NCI-H446 treated with DMSO at 0.1 percent for 48 hours (cell line): ENCODE measurements at regions not wholly inside any gene's neighbourhood (a gene's known extent, or its start where the extent isn't known, plus 50 kb on each side); places are given as distances from the start of the nearest gene placed in this dataset.

ENCODE experiments used
- DNase-seq: peaks from one replicate; lab custom pipeline; 2025; lab: John Stamatoyannopoulos, UW

DNA sequence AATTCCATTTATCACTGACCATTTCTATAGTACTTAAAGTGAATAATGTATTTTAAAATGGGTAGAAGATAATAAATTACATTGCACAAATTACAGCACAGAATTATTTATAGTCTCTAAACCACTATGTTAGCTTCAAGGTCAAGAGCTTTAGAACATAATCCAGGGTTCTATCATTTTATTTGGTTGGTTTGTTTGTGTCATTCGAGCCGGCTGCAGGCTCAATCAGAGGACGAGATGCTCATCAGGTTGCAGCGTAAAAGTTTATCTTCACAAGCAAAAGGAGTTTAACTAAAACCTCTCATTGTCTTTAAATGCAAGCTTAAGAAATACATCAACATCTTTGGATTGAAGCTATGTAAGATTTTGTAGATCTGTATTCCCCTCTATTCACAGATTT is 523.8 kb downstream of the EFNA5 start:
- DNase-seq: no peak

DNA sequence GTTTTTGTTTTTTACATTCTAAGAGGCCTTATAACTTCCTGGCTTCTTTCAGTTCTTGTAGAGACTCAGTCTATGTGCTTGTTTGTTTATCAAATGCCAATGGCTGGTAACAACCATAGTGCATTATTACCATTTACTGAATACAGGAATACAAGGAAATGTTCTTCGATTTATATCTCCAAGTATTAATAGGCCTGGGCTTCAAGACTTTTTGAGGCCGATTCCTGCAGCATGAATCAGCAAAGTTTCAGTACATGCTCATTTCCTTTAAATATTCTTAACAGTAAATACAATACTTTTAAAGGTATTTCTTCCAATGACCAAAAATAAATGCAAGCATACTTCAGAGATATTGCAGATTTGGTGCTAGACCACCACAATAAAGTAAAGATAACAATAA is 535.3 kb downstream of the EFNA5 start:
- no peak for DNase-seq

DNA sequence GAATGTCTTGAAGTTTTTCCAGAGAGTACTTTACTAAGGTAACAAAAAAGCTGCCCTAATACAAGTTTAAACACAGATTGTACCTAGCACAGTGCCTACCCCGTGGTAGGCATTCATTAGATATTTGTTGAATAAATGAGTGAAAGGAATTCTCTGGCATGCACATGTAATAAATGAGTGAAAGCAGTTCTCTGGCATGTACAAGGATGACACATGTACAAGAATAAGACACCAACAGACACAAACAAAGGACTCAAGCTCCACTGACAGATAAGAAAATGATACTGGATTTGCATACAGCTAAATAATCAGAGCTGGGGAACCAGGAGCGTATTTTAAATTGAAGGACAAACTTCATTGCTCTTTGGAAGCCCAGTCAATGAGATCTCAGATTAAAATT is 535.8 kb downstream of the EFNA5 start:
- no peak for DNase-seq

DNA sequence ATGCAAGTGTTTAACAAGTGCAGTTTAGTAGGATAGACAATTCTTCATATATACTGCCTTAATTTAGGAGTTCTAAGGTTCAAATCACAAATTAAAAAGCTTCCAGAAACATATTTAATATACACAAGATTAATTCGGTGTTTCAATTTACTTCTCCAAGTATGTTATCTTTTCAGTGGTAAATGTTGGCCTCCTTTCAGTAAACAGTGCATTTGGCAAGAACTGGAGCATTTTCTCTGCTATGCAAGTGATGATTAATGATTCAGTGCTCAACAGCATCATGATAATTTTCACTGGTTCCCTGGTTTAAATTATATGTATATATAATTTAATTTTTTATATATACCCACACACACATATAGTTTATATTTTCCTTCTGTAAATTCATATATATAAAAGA is 541.7 kb downstream of the EFNA5 start:
- DNase-seq: peak; percentile 76

DNA sequence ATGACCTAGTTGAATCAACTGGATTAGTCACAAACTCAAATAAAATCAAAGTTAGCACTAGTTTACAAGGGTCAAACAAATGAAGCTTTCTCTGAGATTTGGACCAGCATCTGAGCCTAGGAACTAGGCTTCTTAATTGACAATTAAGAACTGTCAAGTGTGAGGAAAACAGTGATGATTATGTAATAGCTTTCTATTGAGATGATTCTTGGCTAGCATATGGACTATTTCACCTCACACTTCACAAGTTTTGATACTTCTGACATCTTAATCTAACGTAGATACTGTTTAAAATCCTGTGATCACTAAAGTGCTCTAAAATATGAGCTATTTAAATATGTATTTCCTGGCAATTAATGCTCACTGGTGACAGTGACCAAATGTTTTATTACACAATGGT is 542.9 kb downstream of the EFNA5 start:
- peak; percentile 12 for DNase-seq

DNA sequence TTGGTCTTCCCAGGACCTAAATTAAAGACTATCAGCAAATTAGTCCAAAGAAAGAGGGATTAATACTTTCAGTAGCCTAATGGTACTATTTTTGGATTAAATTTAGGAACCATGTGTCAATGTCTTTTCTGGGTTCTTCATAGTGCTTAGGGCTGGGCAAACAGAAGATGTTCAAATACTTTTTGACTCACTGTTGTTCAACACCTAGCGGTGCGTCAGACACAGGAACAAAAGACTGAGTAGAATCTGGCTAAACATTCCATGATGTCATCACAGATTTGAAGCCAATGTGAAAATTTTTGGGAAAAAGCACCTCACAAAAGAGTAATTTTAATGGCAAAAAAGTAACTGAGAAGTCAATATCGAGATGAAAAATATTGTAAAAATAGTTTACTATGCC is 544.4 kb downstream of the EFNA5 start:
- DNase-seq: no peak

DNA sequence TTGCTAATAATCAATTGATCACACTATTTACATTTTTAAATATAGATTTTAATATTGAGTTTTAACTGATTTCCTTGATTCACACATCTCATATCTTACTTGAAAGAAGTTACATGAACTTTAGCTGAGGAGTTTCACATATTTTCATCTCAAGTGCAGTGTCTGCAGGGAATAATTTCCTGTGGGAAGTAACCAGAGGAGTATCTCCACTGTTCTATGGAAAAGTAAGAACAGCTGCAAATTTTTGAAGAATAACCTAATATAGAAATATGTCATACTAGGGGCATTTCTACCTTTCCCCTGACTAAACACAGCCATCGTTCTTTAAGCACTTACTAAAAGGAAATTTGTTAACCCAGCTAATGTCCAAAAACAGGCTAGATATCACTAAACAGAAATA is 546.4 kb downstream of the EFNA5 start:
- DNase-seq: no peak

DNA sequence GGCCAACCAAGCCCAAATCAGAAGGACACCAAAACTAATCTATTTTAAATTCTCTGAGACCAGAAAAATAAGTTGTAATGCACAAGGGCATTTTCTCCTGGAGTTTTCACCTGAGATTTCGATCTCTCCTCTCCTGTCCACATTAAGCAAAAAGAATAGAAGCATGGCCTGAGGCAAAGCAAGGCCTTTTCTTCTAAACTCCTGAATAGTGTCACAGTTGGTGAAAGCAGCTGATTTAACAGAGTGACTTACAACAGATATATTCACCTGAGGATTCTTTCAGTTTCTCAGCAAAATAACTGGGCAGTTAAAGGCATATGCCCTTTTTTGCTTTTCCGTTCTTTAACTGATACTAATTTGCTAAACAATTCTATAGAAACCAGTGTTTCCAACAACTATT is 547.7 kb downstream of the EFNA5 start:
- DNase-seq: no peak

DNA sequence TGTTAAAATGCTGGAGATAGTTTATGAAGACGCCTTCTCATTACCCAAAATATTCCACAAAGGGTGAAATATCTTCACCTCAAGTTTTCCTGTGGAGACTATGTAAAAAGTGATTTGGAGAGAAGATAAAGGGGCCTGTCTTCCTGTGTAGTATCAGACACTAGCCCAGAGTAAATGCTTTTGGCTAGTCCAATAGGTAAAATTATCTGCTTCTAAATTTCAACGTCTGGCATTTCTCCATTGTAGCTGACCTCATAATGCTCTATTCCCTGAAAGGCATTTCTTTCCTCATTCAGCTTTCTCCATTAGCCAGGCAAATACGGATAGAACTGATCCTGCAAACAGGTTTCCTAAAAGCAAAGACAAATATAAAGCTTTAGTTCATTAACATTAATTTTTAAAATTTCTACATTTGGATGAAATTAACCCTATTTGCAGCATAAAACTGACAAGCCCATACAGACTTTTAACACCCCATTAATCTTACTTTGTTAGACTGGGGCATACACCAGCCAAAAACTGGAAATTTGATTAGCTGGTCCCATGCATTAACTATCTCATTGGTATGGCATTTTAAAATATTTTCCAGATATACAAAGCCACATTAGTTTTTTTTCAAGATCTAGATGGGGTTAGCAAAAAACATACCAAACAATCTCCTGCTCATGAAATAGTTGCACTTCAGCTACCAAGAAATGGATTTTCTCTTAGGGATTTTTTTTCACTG is 548.8 kb downstream of the EFNA5 start:
- peak; percentile 88 for DNase-seq

DNA sequence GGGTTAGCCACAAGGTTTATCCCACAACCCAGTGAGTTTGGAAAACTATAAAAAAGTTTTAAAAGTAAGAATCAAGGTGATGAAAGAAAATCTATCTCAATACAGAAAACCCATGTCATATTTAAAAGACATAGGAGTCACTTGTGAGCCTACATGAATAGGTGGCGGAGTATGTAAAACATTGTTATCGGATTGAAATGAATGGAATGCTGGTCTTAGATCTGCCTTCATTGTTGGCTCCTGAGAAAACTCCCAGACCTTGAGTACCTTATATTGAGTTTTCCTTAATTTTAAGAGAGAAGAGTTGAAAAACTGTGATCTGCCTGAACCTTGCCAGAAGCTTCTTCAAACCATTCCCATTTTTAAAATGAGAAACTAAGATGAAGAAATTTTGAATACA is 551.1 kb downstream of the EFNA5 start:
- no peak for DNase-seq

DNA sequence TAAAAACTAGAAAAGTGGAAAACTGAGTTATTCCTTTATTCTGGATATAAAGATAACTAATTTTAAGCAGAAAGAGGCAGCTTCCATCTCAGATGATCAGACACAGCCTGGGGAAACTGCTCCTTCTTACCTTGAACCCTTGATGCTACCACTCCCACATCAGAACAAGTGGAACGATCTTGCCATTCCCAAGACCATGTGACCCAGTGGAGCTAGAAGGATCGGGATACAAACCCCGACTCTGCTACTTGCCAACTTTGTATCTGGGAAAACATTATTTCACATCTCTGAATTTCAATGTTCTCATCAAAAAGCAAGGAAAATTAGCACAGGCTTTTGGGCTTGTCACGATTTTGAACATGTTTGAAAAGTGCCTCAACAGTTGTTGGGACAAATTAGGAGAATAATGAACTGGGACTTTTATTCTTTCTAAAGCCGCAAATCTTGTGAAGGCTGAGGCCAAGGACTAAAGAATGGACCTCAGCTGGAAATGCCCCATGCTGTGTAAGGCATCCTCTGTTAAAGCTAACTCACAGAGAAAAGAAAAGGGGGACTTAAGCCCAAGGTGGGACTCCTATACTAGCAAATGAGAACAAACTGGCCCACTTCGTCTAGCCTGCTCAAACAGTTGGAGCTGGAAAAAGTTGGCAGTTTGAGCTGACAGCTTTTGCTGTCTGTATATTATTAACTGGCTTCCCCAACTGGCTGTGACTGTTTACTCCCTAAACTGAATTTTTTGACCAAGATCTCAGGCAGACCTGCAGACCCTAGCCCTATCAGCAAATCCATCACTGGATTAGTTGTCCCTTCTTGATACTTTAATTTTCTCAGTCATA is 552.3 kb downstream of the EFNA5 start:
- no peak for DNase-seq

DNA sequence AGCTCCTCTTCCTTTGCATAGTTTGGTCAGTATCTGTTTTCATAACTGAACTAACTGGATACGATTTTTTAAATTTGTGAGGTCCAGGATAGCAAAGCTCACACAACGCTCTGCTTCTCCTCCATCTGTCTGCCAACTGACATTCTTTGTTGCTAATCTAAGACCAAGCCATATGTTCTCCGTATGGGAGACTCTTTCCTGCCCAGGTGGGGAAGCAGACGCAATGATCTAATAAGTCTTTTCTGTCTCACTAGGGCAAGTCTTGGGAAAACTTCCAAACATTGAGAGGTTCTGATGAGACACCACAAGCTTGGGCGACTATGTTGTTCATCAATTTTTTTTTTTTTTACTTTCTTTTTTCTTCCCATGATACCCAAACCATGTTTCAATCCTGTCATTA is 558.5 kb downstream of the EFNA5 start:
- peak; percentile 86 for DNase-seq

DNA sequence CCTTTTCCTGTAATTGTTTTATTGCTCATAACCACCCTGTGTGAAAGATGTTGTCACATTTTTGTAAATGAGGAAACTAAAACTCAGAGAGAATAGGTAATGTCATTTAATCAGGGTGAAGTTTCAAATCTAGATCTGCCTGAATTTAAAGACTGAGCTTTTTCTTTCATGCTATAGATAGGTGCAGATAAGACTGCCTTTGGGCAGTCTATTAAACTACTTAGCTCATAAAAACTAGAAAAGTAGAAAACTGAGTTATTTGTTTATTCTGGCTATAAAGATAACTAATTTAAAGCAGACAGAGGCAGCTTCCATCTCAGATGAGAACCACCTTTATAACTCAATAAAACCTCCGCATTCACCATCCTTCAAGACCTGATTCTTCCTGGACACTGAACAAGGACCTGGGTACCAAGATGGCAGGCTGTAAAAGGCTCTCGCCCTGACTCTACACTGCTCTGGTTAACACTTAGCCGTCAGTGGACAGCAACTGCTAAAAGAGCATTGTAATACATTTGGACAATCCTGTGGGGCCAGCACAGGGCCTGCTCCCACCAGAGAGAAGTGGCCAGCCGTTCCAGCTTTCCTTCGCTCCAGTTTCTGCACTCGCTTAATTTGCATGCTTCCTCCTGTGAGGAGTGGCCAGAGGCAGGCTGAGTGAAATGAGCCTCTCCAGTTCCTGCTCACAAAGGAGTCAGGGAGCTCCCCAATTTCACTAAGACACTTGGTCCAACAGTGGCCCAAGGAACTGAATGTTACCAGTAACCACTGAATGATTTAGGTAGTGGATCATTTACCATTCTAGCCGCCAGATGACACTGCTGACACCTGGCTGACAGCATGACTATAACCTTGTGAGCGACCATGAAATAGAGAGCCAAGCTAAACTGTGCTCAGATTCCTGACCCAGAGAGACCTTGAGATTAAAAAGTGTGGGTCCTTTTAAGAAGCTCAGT is 566.4 kb downstream of the EFNA5 start:
- DNase-seq: no peak

DNA sequence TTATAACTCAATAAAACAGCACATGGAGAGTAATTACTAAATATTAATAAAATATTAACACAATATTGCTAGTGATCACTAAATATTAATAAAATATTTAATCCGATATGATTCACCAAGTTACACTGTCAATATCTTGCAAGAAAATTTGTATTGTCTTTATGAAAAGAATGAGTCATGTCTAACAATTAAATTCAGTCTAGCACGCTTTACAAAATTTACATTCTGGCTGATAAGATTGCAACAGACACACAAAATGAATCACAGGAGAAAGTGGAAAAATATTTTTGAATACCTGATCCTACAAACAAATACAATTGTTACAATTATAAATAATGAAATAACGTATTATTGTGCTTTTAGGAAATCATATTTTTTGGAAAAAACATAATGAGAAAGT is 567.2 kb downstream of the EFNA5 start:
- no peak for DNase-seq

DNA sequence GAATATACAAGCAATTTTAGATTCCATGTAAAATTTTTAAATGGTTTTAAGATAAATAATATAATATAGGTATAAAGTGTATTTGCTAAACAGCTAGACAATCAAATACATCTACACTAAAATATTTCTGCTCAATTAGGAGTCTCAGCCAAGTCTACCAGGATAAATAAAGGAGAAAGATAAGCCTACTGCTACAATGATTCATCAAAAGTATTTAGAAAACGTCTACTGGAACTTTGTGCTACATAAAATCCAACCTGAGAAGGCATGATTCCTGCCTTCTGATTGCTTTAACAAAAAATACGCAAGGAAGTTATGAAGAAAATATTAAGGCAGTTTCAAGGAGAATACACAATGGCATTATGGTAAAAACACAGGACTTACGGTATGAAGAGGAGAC is 570.6 kb downstream of the EFNA5 start:
- DNase-seq: no peak

DNA sequence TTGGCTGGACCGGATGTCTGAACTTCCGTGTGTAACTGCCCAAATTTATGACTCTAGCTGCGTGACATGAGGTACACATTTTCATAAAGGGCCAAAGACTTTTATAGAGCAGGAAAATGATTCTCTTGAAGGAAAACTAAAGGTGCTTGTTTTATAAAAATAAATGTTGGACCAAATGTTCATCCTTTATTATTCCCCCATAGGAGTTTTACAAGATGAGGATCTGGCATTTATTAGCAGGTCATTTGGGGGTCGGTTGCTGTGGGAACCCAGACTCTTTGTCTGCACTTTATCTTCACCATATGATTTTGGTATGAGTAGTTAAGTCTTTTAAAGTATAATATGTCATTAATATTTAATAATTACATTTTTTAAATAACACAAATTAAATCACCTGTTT is 571.2 kb downstream of the EFNA5 start:
- no peak for DNase-seq

DNA sequence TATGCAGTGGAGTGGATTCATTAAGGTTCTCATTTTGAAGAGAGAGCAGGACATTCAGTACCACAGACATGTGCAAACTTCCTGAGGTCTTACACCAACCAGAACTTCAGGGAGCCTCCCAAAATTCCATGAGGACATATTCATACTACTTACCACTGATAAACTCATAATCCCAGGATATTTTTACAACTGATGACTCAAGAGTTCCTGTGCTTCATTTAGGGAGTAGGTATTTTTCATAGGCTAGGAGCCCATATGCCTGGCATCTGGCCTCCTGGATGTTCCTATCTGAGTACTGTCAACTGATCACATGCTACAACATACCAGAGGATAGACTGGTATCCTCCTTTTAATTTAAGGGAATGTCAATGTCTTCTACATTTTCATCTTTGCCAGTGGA is 578.0 kb downstream of the EFNA5 start:
- DNase-seq: no peak

DNA sequence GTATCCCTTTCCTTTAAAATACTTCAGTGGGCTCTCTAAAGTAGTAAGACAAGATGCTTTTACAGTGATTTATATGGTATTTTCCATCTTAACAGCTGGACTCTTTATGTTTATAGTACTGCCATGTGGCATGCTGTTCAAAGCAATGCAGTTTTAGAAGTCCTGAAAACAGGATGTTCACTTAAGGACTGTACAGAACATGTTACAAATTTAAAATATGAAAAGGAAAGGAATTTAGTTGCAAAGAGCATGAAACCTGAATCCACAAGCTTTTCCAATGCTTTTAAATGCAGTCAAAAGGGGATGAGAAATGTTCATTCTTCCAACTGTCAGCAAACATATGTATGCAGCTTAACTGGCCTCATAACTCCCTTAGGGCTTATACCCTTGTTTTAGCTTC is 580.2 kb downstream of the EFNA5 start:
- peak; percentile 10 for DNase-seq

DNA sequence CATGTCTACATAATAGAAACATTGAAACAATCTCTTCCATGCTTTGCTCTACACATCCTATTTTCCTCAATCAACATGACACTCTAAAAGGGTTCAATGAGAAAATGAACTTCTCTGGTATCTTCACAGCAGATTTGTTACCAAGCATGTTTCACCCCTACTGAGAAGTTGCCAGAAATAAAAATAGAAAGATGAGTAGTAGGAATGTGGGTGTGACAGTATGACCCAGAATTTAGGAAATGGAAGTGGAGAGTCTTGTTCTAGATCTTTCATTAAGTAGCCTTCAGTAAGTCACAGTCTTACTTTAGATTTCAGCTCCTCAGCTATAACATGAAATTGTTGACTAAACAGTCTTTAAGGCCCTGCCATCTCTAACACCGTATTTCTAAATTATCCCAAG is 581.8 kb downstream of the EFNA5 start:
- DNase-seq: no peak

DNA sequence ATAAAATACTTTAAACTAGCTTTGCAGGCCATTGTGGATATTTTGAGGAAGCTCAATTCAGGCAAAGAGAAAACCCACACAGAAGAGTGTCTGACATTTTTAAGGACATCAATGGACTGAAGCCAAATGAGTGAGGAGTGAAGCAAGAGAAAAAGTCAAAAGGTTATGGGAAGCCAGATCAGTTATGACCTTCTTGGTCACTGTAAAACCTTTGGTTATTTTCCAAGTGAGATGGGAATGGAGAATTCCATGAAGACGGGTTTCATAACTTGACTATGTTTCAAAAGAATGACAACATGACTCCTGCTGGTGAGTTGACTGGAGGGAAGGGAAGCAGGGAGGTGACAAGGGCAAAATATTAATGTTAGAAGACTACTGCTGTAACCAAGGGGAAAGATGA is 585.2 kb downstream of the EFNA5 start:
- no peak for DNase-seq

DNA sequence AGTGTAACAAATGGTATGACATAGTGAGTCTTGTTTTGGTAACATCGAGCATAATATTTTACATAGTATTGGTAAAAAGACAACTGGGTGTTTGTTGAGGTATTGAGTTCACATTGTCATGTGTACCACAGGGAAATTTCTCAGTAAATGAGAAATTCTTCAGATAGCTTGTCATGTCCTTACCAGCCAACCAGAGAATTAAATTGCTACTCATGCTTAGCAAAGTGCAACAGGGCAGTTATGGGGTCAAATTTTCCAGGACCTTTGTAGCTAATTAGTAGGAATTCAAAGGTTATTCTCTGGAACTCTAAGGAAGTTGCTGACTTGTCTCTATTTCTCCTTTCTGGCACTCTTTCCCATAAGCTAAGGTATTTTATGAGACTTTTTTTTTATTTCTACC is 595.7 kb downstream of the EFNA5 start:
- no peak for DNase-seq

DNA sequence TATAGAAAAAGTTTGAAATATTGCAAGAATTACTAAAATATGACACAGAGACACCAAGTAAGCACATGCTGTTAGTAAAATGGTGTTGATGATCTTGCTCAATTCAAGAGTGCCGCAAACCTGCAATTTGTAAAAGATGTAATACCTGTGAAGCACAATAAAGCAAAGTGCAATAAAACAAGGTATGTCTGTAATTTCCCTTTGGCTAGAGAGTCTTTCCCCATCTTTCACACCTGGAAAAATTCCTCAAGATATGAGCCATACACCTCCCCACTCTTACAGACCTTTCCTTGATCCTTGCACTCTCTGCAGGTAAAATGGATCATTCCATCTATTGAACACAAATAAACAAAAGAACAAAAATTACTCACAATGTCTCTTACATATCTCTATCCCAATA is 597.8 kb downstream of the EFNA5 start:
- no peak for DNase-seq

DNA sequence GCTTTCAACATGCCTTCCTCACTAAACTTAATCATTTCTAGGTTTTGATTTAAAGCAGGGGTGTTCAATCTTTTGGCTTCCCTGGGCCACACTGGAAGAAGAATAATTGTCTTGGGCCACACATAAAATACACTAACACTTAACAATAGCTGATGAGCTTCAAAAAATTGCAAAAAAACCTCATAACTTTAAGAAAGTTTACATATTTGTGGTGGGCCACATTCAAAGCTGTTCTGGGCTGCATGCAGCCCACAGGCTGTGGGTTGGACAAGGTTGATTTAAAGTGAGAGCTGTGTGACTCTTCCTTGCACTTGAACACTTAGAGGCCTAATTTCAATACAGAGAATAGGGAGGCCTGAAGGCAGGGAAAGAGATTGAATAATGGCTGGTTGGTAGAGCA is 598.3 kb downstream of the EFNA5 start:
- no peak for DNase-seq
